Lung (tissue), 11 donors: ENCODE measurements at regions not wholly inside any gene's neighbourhood (a gene's known extent, or its start where the extent isn't known, plus 50 kb on each side); places are given as distances from the start of the nearest gene placed in this dataset.
A peak's percentile ranks its signal among the peaks of the same experiment; 100 is the strongest.

Source experiments
- ATAC-seq: fragments of 200-7000 bp; cut with Tn5 transposase; one replicate; pipeline ENCODE4 v1.9.1; 2020; ENCODE audit warnings: moderate number of reproducible peaks; ENCODE audit not compliant: insufficient read depth, low FRiP score
- DNase-seq, 3 donors: peaks; one replicate each; pipeline ENCODE4 v3.0.0-alpha.2; 2013 to 2017
- H3K27ac ChIP-seq, 2 donors: one replicate each; pipeline ENCODE4 v1.5.1; 2013; ENCODE audit warnings: mild to moderate bottlenecking in 2 of 2, moderate library complexity in 2 of 2, control low read depth in 1 of 2, inconsistent platforms in 1 of 2, low read depth in 1 of 2, low read length in 1 of 2
- H3K27me3 ChIP-seq, 3 donors: one replicate each; pipeline ENCODE4 v1.5.1; 2013; ENCODE audit warnings: low read length in 2 of 3; ENCODE audit not compliant: control insufficient read depth in 3 of 3, insufficient read depth in 3 of 3
- H3K36me3 ChIP-seq, 4 donors: one replicate each; pipeline ENCODE4 v1.5.1; 2013; ENCODE audit warnings: low read length in 4 of 4, mild to moderate bottlenecking in 1 of 4, moderate library complexity in 1 of 4; ENCODE audit not compliant: control insufficient read depth in 4 of 4, insufficient read depth in 4 of 4
- H3K4me1 ChIP-seq, 5 donors: one replicate each; pipeline ENCODE4 v1.5.1; 2013; ENCODE audit warnings: low read length in 5 of 5, mild to moderate bottlenecking in 2 of 5, moderate library complexity in 1 of 5; ENCODE audit not compliant: control insufficient read depth in 5 of 5, insufficient read depth in 5 of 5
- H3K4me3 ChIP-seq: one replicate; pipeline ENCODE4 v1.5.1; 2013; ENCODE audit warnings: mild to moderate bottlenecking, control low read depth, moderate library complexity
- H3K9ac ChIP-seq, 2 donors: one replicate each; pipeline ENCODE4 v1.5.1; 2013; ENCODE audit warnings: low read length in 2 of 2, control low read depth in 1 of 2; ENCODE audit not compliant: insufficient read depth in 1 of 2
- H3K9me3 ChIP-seq, 4 donors: one replicate each; pipeline ENCODE4 v1.5.1; 2013; ENCODE audit warnings: low read length in 3 of 4, mild to moderate bottlenecking in 1 of 4, moderate library complexity in 1 of 4; ENCODE audit not compliant: control insufficient read depth in 4 of 4, insufficient read depth in 3 of 4
- CTCF ChIP-seq: IDR thresholded peaks from 2 replicates; pipeline ENCODE4 v1.5.1; 2012; ENCODE audit warnings: mild to moderate bottlenecking; ENCODE audit errors: control extremely low read depth, extremely low read depth
- WGBS, 2 donors: extraction: QIAGEN DNeasy Blood & Tissue Kit; methylation state at CpG; one replicate each; pipeline ENCODE4 v1.1.7; 2013; 5-methylcytosine and 5-hydroxymethylcytosine counted together
- donor health status: control.
- donor health status: control.
- donor health status: Bipolar disorder and iron deficiency.
- donor health status: healthy.
- donor health status: DM: yes; HTN: yes; CAD: no.

GRCh38 chr15:98442901-98443300 lies 205.4 kb upstream of the IGF1R start:
- Histone ChIP-seq H3K4me1 (peaks cover 0 to 8% (median 0%) of the 10 kb centered on the region in 5 donors), H3K27ac (no peak overlapping the region), H3K9me3 (peaks cover 0 to 2% (median 0%) of the 10 kb centered on the region in 4 donors), H3K36me3 (no peaks in the 10 kb centered on the region), H3K4me3 (no peak overlapping the region), H3K27me3 (no peaks in the 10 kb centered on the region), H3K9ac (no peak overlapping the region)
- DNase-seq = peak in 1 of 3 donors; percentile 20
- no peak for ATAC-seq
- 55 to 58% methylated on average over 3 of the region's 3 CpGs for WGBS, 2 donors
- TF ChIP-seq CTCF = no peak

- ATAC-seq (no peak), DNase-seq (no peak)
- no peak for TF ChIP-seq CTCF
- no peak overlapping the region for H3K4me3 ChIP-seq
- peaks cover 0 to 2% (median 0%) of the 10 kb centered on the region in 4 donors for H3K9me3 ChIP-seq
- 75 to 79% methylated on average over 7 of the region's 7 CpGs for WGBS, 2 donors
- H3K27ac ChIP-seq = no peak overlapping the region
- no peak overlapping the region for H3K9ac ChIP-seq
- peaks cover 0 to 8% (median 0%) of the 10 kb centered on the region in 5 donors for H3K4me1 ChIP-seq
- no peaks in the 10 kb centered on the region for H3K36me3 ChIP-seq
- H3K27me3 ChIP-seq = no peaks in the 10 kb centered on the region
Measured at GRCh38 chr15:98443526-98443925, 204.8 kb upstream of the IGF1R start.

GRCh38 chr15:98444138-98444537 lies 204.2 kb upstream of the IGF1R start:
- no peak for TF ChIP-seq CTCF
- Histone ChIP-seq H3K9ac (no peak overlapping the region), H3K27ac (no peak overlapping the region), H3K4me1 (peaks cover 0 to 8% (median 0%) of the 10 kb centered on the region in 5 donors), H3K27me3 (no peaks in the 10 kb centered on the region), H3K9me3 (peaks cover 0 to 2% (median 0%) of the 10 kb centered on the region in 4 donors), H3K36me3 (no peaks in the 10 kb centered on the region), H3K4me3 (no peak overlapping the region)
- no peak for ATAC-seq
- 60 to 76% methylated on average over 9 of the region's 9 CpGs for WGBS, 2 donors
- peak in 1 of 3 donors; percentile 12 for DNase-seq

- Histone ChIP-seq H3K27me3 (no peaks in the 10 kb centered on the region), H3K4me3 (no peak overlapping the region), H3K9me3 (peaks cover 0 to 2% (median 0%) of the 10 kb centered on the region in 4 donors), H3K4me1 (peaks cover 0 to 8% (median 0%) of the 10 kb centered on the region in 5 donors), H3K27ac (no peak overlapping the region), H3K36me3 (no peaks in the 10 kb centered on the region), H3K9ac (no peak overlapping the region)
- TF ChIP-seq CTCF = no peak
- no peak for DNase-seq
- 83 to 92% methylated on average over 11 of the region's 11 CpGs for WGBS, 2 donors
- ATAC-seq = no peak
Measured at GRCh38 chr15:98445315-98445714, 203.0 kb upstream of the IGF1R start.
